Ishikawa (cell line): ENCODE measurements at regions not wholly inside any gene's neighbourhood (a gene's known extent, or its start where the extent isn't known, plus 50 kb on each side); places are given as distances from the start of the nearest gene placed in this dataset.

Experiments used
- CREB1 ChIP-seq: IDR thresholded peaks from 2 replicates; pipeline ENCODE4 v1.6.1; 2012; ENCODE audit warnings: low read depth
- EGR1 ChIP-seq: IDR thresholded peaks from 2 replicates; pipeline ENCODE4 v1.6.1; 2012
- MAX ChIP-seq: IDR thresholded peaks from 2 replicates; pipeline ENCODE4 v1.6.1; 2012
- TF ChIP-seq, protein P1 (sequence below): IDR thresholded peaks from 2 replicates; pipeline ENCODE4 v1.6.1; 2012; ENCODE audit warnings: low read depth, mild to moderate bottlenecking

GRCh38 chr13:33483471-33483870, 197.9 kb upstream of the STARD13 start:
- TF ChIP-seq, protein P1, sequence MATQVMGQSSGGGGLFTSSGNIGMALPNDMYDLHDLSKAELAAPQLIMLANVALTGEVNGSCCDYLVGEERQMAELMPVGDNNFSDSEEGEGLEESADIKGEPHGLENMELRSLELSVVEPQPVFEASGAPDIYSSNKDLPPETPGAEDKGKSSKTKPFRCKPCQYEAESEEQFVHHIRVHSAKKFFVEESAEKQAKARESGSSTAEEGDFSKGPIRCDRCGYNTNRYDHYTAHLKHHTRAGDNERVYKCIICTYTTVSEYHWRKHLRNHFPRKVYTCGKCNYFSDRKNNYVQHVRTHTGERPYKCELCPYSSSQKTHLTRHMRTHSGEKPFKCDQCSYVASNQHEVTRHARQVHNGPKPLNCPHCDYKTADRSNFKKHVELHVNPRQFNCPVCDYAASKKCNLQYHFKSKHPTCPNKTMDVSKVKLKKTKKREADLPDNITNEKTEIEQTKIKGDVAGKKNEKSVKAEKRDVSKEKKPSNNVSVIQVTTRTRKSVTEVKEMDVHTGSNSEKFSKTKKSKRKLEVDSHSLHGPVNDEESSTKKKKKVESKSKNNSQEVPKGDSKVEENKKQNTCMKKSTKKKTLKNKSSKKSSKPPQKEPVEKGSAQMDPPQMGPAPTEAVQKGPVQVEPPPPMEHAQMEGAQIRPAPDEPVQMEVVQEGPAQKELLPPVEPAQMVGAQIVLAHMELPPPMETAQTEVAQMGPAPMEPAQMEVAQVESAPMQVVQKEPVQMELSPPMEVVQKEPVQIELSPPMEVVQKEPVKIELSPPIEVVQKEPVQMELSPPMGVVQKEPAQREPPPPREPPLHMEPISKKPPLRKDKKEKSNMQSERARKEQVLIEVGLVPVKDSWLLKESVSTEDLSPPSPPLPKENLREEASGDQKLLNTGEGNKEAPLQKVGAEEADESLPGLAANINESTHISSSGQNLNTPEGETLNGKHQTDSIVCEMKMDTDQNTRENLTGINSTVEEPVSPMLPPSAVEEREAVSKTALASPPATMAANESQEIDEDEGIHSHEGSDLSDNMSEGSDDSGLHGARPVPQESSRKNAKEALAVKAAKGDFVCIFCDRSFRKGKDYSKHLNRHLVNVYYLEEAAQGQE, result no peak
- TF ChIP-seq MAX (no peak), CREB1 (no peak), EGR1 (no peak)
